A549 (cell line): ENCODE measurements at regions not wholly inside any gene's neighbourhood (a gene's known extent, or its start where the extent isn't known, plus 50 kb on each side); places are given as distances from the start of the nearest gene placed in this dataset.

Experiments
- CBX2 ChIP-seq: fragments of 200-600 bp; sonication (generic); IDR thresholded peaks from 2 replicates; pipeline ENCODE4 v1.6.1; 2016; ENCODE audit warnings: low read depth, mild to moderate bottlenecking, borderline replicate concordance
- CHD2 ChIP-seq: fragments of 150-350 bp; IDR thresholded peaks from 2 replicates; pipeline ENCODE4 v1.6.1; 2014; ENCODE audit warnings: low read length; ENCODE audit not compliant: partially characterized antibody
- HMGXB4 ChIP-seq: fragments of 250-450 bp; sonication (Bioruptor Pico); IDR thresholded peaks from 2 replicates; pipeline ENCODE4 v1.5.0; 2021; ENCODE audit warnings: mild to moderate bottlenecking, moderate library complexity, borderline replicate concordance
- KDM5A ChIP-seq: fragments of 200-600 bp; sonication (generic); IDR thresholded peaks from 2 replicates; pipeline ENCODE4 v1.6.1; 2016; ENCODE audit warnings: antibody characterized with exemption, mild to moderate bottlenecking
- NPAS2 ChIP-seq: fragments of 250-450 bp; sonication (Bioruptor Pico); IDR thresholded peaks from 2 replicates; pipeline ENCODE4 v1.8.0; 2022; ENCODE audit warnings: mild to moderate bottlenecking, moderate library complexity, borderline replicate concordance
- PHF8 ChIP-seq: fragments of 200-600 bp; sonication (generic); IDR thresholded peaks from 2 replicates; pipeline ENCODE4 v1.6.1; 2016; ENCODE audit warnings: low read depth, mild to moderate bottlenecking, antibody characterized with exemption, moderate library complexity, borderline replicate concordance
- POLR2A ChIP-seq: IDR thresholded peaks from 2 replicates; pipeline ENCODE4 v1.6.1; 2012; ENCODE audit warnings: mild to moderate bottlenecking, low read length
- SREBF2 ChIP-seq: fragments of 450-650 bp; IDR thresholded peaks from 2 replicates; pipeline ENCODE4 v1.6.1; 2014; ENCODE audit warnings: mild to moderate bottlenecking, moderate library complexity
- TF ChIP-seq, protein P1 (sequence below): fragments of >200 bp; sonication (Bioruptor Twin); formaldehyde crosslinking; IDR thresholded peaks from 3 replicates; pipeline ENCODE4 v1.5.1; 2016
- TF ChIP-seq, protein P2 (sequence below): fragments of 200-600 bp; sonication (generic); IDR thresholded peaks from 2 replicates; pipeline ENCODE4 v1.6.1; 2016; ENCODE audit warnings: antibody characterized with exemption, mild to moderate bottlenecking, moderate library complexity
- TF ChIP-seq, protein P3 (sequence below): fragments of 450-650 bp; IDR thresholded peaks from 2 replicates; pipeline ENCODE4 v1.6.1; 2014; ENCODE audit warnings: antibody characterized with exemption
- TF ChIP-seq, protein P4 (sequence below): fragments of 150-350 bp; IDR thresholded peaks from 2 replicates; pipeline ENCODE4 v1.6.1; 2014; ENCODE audit warnings: low read depth, mild to moderate bottlenecking, low read length
- TF ChIP-seq, protein P5 (sequence below): IDR thresholded peaks from 2 replicates; pipeline ENCODE4 v1.6.1; 2012

- TF ChIP-seq, protein P1, sequence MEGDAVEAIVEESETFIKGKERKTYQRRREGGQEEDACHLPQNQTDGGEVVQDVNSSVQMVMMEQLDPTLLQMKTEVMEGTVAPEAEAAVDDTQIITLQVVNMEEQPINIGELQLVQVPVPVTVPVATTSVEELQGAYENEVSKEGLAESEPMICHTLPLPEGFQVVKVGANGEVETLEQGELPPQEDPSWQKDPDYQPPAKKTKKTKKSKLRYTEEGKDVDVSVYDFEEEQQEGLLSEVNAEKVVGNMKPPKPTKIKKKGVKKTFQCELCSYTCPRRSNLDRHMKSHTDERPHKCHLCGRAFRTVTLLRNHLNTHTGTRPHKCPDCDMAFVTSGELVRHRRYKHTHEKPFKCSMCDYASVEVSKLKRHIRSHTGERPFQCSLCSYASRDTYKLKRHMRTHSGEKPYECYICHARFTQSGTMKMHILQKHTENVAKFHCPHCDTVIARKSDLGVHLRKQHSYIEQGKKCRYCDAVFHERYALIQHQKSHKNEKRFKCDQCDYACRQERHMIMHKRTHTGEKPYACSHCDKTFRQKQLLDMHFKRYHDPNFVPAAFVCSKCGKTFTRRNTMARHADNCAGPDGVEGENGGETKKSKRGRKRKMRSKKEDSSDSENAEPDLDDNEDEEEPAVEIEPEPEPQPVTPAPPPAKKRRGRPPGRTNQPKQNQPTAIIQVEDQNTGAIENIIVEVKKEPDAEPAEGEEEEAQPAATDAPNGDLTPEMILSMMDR, result no peak
- TF ChIP-seq CHD2 (no peak), PHF8 (no peak), NPAS2 (CRISPR knock-in tag) (no peak), POLR2A (no peak), CBX2 (no peak), HMGXB4 (no peak), KDM5A (no peak), SREBF2 (no peak)
- TF ChIP-seq, protein P2, sequence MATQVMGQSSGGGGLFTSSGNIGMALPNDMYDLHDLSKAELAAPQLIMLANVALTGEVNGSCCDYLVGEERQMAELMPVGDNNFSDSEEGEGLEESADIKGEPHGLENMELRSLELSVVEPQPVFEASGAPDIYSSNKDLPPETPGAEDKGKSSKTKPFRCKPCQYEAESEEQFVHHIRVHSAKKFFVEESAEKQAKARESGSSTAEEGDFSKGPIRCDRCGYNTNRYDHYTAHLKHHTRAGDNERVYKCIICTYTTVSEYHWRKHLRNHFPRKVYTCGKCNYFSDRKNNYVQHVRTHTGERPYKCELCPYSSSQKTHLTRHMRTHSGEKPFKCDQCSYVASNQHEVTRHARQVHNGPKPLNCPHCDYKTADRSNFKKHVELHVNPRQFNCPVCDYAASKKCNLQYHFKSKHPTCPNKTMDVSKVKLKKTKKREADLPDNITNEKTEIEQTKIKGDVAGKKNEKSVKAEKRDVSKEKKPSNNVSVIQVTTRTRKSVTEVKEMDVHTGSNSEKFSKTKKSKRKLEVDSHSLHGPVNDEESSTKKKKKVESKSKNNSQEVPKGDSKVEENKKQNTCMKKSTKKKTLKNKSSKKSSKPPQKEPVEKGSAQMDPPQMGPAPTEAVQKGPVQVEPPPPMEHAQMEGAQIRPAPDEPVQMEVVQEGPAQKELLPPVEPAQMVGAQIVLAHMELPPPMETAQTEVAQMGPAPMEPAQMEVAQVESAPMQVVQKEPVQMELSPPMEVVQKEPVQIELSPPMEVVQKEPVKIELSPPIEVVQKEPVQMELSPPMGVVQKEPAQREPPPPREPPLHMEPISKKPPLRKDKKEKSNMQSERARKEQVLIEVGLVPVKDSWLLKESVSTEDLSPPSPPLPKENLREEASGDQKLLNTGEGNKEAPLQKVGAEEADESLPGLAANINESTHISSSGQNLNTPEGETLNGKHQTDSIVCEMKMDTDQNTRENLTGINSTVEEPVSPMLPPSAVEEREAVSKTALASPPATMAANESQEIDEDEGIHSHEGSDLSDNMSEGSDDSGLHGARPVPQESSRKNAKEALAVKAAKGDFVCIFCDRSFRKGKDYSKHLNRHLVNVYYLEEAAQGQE, result no peak
- TF ChIP-seq, protein P3, sequence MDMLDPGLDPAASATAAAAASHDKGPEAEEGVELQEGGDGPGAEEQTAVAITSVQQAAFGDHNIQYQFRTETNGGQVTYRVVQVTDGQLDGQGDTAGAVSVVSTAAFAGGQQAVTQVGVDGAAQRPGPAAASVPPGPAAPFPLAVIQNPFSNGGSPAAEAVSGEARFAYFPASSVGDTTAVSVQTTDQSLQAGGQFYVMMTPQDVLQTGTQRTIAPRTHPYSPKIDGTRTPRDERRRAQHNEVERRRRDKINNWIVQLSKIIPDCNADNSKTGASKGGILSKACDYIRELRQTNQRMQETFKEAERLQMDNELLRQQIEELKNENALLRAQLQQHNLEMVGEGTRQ, result no peak
- TF ChIP-seq, protein P4, sequence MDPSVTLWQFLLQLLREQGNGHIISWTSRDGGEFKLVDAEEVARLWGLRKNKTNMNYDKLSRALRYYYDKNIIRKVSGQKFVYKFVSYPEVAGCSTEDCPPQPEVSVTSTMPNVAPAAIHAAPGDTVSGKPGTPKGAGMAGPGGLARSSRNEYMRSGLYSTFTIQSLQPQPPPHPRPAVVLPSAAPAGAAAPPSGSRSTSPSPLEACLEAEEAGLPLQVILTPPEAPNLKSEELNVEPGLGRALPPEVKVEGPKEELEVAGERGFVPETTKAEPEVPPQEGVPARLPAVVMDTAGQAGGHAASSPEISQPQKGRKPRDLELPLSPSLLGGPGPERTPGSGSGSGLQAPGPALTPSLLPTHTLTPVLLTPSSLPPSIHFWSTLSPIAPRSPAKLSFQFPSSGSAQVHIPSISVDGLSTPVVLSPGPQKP, result no peak
- TF ChIP-seq, protein P5, sequence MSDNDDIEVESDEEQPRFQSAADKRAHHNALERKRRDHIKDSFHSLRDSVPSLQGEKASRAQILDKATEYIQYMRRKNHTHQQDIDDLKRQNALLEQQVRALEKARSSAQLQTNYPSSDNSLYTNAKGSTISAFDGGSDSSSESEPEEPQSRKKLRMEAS, result no peak
Measured at GRCh38 chr17:70017112-70017511, 57.9 kb upstream of the KCNJ16 start.
